ENCODE measurements at regions not wholly inside any gene's neighbourhood (a gene's known extent, or its start where the extent isn't known, plus 50 kb on each side); places are given as distances from the start of the nearest gene placed in this dataset.
"Not testable (repeated sequence)": the region's sequence is repeated elsewhere in the genome, so short reads cannot be mapped to it uniquely, and the experiment has no call there.

DNA sequence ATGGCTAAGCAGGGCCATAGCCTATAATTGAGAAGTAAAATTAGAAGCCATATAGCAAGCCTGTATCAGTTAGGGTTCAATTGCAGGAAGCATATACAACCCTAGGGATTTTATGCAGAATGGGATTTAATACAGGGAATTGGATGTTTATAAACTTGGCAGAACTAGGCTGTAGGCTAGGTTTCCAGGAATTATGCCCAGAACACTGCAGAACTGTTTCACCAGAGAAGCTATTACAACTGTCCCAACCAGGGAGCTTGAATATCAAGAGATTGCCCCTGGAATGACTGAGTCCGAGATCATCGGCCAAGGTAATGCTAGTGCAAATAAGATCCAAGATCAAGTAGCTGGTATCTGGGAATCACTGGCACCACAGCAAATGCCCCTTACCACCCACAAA, 64.0 kb downstream of the PRR15 start:
- DNase-seq (peak in 1 of 3 donors; percentile 33), ATAC-seq (ENCODE audit: insufficient read depth, low FRiP score) (no peak)
- Histone ChIP-seq H3K9me3 (ENCODE audit: control insufficient read depth in 4 of 4, insufficient read depth in 3 of 4, low read length in 3 of 4) (peaks cover 0 to 1% (median 0%) of the 10 kb centered on the region in 4 donors), H3K4me1 (ENCODE audit: control insufficient read depth in 5 of 5, insufficient read depth in 5 of 5, low read length in 5 of 5) (no peaks in the 10 kb centered on the region), H3K36me3 (ENCODE audit: control insufficient read depth in 4 of 4, insufficient read depth in 4 of 4, low read length in 4 of 4) (no peaks in the 10 kb centered on the region), H3K4me3 (no peak overlapping the region), H3K9ac (ENCODE audit: insufficient read depth in 1 of 2, low read length in 2 of 2) (no peak overlapping the region), H3K27ac (ENCODE audit: low read depth in 1 of 2, low read length in 1 of 2) (no peak overlapping the region), H3K27me3 (ENCODE audit: control insufficient read depth in 3 of 3, insufficient read depth in 3 of 3, low read length in 2 of 3) (peaks cover 0 to 16% (median 3%) of the 10 kb centered on the region in 3 donors)
- WGBS, 2 donors: 85 to 98% methylated on average over 2 of the region's 2 CpGs
- TF ChIP-seq, protein P1, sequence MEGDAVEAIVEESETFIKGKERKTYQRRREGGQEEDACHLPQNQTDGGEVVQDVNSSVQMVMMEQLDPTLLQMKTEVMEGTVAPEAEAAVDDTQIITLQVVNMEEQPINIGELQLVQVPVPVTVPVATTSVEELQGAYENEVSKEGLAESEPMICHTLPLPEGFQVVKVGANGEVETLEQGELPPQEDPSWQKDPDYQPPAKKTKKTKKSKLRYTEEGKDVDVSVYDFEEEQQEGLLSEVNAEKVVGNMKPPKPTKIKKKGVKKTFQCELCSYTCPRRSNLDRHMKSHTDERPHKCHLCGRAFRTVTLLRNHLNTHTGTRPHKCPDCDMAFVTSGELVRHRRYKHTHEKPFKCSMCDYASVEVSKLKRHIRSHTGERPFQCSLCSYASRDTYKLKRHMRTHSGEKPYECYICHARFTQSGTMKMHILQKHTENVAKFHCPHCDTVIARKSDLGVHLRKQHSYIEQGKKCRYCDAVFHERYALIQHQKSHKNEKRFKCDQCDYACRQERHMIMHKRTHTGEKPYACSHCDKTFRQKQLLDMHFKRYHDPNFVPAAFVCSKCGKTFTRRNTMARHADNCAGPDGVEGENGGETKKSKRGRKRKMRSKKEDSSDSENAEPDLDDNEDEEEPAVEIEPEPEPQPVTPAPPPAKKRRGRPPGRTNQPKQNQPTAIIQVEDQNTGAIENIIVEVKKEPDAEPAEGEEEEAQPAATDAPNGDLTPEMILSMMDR (IDR thresholded peaks at IDR 0.05; ENCODE audit: control extremely low read depth, extremely low read depth): no peak

DNA sequence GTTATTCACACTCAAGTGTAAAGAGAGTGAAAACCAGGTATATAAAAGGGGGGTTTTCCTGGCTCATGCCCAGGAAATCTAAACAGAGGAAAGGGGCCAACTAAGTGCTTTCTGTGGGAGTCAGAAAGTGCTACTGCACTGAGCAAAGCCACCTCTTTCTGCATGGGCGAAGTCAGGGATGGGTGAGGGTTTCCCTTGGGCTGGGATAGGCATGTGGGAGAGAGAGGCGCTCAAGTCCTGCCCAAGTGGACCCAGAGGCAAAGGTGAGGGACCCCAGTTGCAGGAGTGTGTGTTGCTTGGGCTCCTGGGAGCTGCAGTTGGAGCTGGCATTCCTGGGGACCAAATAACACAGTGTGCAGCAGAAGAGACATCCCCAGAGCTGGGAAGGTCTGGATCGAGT, 65.9 kb downstream of the PRR15 start:
- H3K27ac ChIP-seq (ENCODE audit: low read depth in 1 of 2, low read length in 1 of 2): no peak overlapping the region
- H3K4me3 ChIP-seq: no peak overlapping the region
- TF ChIP-seq, protein P1 (IDR thresholded peaks at IDR 0.05; ENCODE audit: control extremely low read depth, extremely low read depth): no peak
- no peaks in the 10 kb centered on the region for H3K36me3 ChIP-seq (ENCODE audit: control insufficient read depth in 4 of 4, insufficient read depth in 4 of 4, low read length in 4 of 4)
- 94 to 97% methylated on average over 3 of the region's 3 CpGs for WGBS, 2 donors
- H3K9me3 ChIP-seq (ENCODE audit: control insufficient read depth in 4 of 4, insufficient read depth in 3 of 4, low read length in 3 of 4): peaks cover 0 to 1% (median 0%) of the 10 kb centered on the region in 4 donors
- H3K9ac ChIP-seq (ENCODE audit: insufficient read depth in 1 of 2, low read length in 2 of 2): no peak overlapping the region
- H3K4me1 ChIP-seq (ENCODE audit: control insufficient read depth in 5 of 5, insufficient read depth in 5 of 5, low read length in 5 of 5): no peaks in the 10 kb centered on the region
- ATAC-seq (ENCODE audit: insufficient read depth, low FRiP score): no peak
- DNase-seq: no peak
- peaks cover 0 to 9% (median 3%) of the 10 kb centered on the region in 3 donors for H3K27me3 ChIP-seq (ENCODE audit: control insufficient read depth in 3 of 3, insufficient read depth in 3 of 3, low read length in 2 of 3)

DNA sequence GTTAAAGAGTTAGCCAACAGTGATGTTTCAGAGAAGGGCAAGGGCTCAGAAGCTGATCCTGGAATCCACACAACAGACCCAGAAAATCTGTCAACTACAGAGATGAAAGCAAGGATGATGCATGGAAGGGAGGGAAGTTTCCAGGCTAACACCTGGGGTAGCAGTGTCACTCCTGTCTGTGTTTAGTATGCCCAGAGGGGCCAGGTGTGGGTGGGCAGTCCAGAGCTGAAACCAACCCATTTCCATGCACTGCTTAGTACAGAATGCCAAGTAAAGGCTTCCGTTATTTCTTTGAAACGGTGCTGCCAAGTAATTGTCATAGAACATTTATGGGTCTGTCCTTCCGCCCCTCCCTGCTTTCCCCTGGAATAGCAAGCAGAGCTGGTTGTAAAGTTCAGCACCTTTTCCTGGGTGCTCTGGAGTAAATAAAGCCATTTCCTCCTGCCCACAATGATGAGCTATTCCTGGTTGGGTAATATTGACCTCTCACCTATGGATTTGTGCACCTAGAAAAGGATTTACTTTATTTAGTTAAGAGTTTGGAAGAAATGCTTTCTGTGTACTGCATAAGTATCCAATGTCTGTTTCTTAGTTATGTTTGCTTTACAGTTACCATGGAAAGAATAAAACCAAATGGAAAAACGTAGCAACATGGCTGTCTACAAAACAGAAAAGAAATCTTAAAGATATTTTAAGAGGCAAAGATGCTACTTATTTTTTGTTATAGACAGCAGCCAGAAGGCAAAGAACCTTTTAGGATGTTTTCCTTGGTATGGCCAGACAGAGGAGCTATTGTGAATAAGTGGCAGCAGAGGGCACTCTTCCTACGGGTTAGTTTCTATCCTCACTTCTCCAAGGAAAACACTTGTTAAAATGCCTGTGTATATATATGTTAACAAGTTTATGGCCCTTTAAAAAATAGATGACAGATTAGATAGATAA, 71.7 kb downstream of the PRR15 start:
- not testable (repeated sequence) for ATAC-seq (ENCODE audit: insufficient read depth, low FRiP score); H3K9me3 ChIP-seq (ENCODE audit: control insufficient read depth in 4 of 4, insufficient read depth in 3 of 4, low read length in 3 of 4); H3K9ac ChIP-seq (ENCODE audit: insufficient read depth in 1 of 2, low read length in 2 of 2); H3K27me3 ChIP-seq (ENCODE audit: control insufficient read depth in 3 of 3, insufficient read depth in 3 of 3, low read length in 2 of 3); H3K4me3 ChIP-seq; H3K36me3 ChIP-seq (ENCODE audit: control insufficient read depth in 4 of 4, insufficient read depth in 4 of 4, low read length in 4 of 4); H3K4me1 ChIP-seq (ENCODE audit: control insufficient read depth in 5 of 5, insufficient read depth in 5 of 5, low read length in 5 of 5); H3K27ac ChIP-seq (ENCODE audit: low read depth in 1 of 2, low read length in 1 of 2)
- DNase-seq: peak in 2 of 3 donors; percentile 67 to 70
- WGBS, 2 donors: 28 to 34% methylated on average over 4 to 5 of the region's 5 CpGs

DNA sequence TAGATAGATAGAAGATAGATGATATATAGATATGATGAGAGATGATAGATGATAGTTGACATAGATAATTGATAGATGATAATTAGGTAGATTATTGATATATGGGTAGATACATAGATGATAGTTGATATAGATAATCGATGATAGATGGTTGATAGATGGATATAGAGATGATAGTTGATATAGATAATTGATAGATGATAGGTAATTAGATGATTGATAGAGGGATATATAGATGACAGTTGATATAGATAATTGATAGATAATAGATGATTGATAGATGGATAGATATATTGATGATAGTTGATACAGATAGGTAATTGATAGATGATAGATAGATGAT, 72.3 kb downstream of the PRR15 start:
- Histone ChIP-seq H3K9ac (ENCODE audit: insufficient read depth in 1 of 2, low read length in 2 of 2) (no peak overlapping the region), H3K9me3 (ENCODE audit: control insufficient read depth in 4 of 4, insufficient read depth in 3 of 4, low read length in 3 of 4) (no peaks in the 10 kb centered on the region), H3K4me3 (no peak overlapping the region), H3K27me3 (ENCODE audit: control insufficient read depth in 3 of 3, insufficient read depth in 3 of 3, low read length in 2 of 3) (no peaks in the 10 kb centered on the region), H3K36me3 (ENCODE audit: control insufficient read depth in 4 of 4, insufficient read depth in 4 of 4, low read length in 4 of 4) (no peaks in the 10 kb centered on the region), H3K27ac (ENCODE audit: low read depth in 1 of 2, low read length in 1 of 2) (no peak overlapping the region), H3K4me1 (ENCODE audit: control insufficient read depth in 5 of 5, insufficient read depth in 5 of 5, low read length in 5 of 5) (no peaks in the 10 kb centered on the region)
- TF ChIP-seq, protein P1 (IDR thresholded peaks at IDR 0.05; ENCODE audit: control extremely low read depth, extremely low read depth): no peak
- WGBS, 2 donors: 80 to 88% methylated on average over 1 of the region's 1 CpG
- DNase-seq (no peak), ATAC-seq (ENCODE audit: insufficient read depth, low FRiP score) (no peak)
